ENCODE measurements at regions not wholly inside any gene's neighbourhood (a gene's known extent, or its start where the extent isn't known, plus 50 kb on each side); places are given as distances from the start of the nearest gene placed in this dataset.

DNA sequence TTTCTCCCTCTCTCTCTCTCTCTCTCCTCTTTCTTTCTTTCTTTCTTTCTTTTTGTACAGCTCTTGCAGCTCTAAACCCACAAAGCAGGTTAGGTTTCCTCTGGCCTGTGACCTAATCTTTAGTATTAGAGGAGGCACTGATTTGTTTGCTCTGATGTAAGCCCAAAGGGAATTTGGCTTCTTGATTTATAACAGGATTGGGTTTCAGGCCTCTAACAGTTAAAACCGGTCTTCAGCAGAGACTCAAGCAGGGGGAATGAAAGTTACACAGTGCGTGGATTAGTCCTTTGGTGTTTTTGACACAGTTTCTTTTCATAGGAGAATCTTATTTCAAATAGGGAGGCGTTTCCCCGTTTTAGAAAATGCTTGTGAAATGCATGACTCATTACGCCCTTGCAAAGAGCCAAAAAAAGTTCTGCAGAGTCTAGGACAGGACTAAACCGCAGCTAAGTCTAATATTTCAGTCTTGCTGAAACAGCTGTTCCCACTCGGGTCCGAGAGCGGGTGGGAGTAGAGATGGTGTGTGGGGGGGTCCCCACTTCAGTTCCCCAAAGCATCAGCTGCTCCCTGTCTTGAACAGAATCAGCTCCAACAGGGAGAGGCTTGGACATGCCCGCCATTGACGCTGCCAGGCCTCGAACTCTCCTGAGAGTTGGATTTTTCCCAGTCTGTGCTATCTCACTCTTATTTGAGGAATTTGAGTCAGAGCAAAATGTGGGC, 296.5 kb upstream of the PITRM1 start:
- Histone ChIP-seq H3K9ac (ENCODE audit: low read depth, low read length) (peak overlapping the region; percentile 29), H3K4ac (ENCODE audit: low read depth, low read length) (peak overlapping the region; percentile 94), H2AK9ac (replicated peaks; ENCODE audit: low read depth, low read length, poor library complexity) (peak overlapping the region; percentile 81), H3K9me1 (ENCODE audit: insufficient read depth, low read length) (peaks cover 22% of the 10 kb centered on the region), H4K5ac (ENCODE audit: low read depth, low read length) (peak overlapping the region; percentile 53), H3K4me1 (ENCODE audit: control insufficient read depth, insufficient read depth, low read length) (peaks cover 25% of the 10 kb centered on the region), H2BK120ac (ENCODE audit: low read depth, low read length) (peak overlapping the region; percentile 98), H3K27ac (ENCODE audit: insufficient read depth, low read length) (peak overlapping the region; percentile 89), H2BK20ac (ENCODE audit: low read depth, low read length) (peak overlapping the region; percentile 99), H2AFZ (replicated peaks; ENCODE audit: low read length, poor library complexity) (peak overlapping the region; percentile 75), H3K14ac (replicated peaks; ENCODE audit: low read depth, low read length) (peak overlapping the region; percentile 92), H4K91ac (ENCODE audit: insufficient read depth, low read depth, low read length) (peak overlapping the region; percentile 88), H2AK5ac (ENCODE audit: low read depth, low read length) (peak overlapping the region; percentile 95), H3K9me3 (ENCODE audit: control insufficient read depth, insufficient read depth, low read length) (no peaks in the 10 kb centered on the region), H3K4me2 (ENCODE audit: low read depth, low read length) (peak overlapping the region; percentile 53), H3K36me3 (ENCODE audit: control insufficient read depth, insufficient read depth, low read length) (no peaks in the 10 kb centered on the region), H4K20me1 (ENCODE audit: insufficient read depth, low read length) (peaks cover 3% of the 10 kb centered on the region), H3K23ac (ENCODE audit: low read depth, low read length) (peak overlapping the region; percentile 94), H3K27me3 (ENCODE audit: control insufficient read depth, insufficient read depth, low read length) (no peaks in the 10 kb centered on the region), H3K4me3 (ENCODE audit: insufficient read depth, low read depth, low read length) (no peak overlapping the region), H3K18ac (ENCODE audit: low read depth, low read length) (peak overlapping the region; percentile 70), H2BK5ac (ENCODE audit: low read depth, low read length, poor library complexity, severe bottlenecking) (peak overlapping the region; percentile 97), H3K56ac (ENCODE audit: extremely low read depth, insufficient read depth, low read length) (peak overlapping the region; percentile 49), H4K8ac (ENCODE audit: low read depth in 2 of 2, low read length in 2 of 2) (peak overlapping the region; percentile 62 to 67), H3K79me1 (ENCODE audit: low read depth in 1 of 2, low read length in 2 of 2) (peaks cover 0 to 11% of the 10 kb centered on the region in 2 experiments; a peak in 2 of 4 replicates), H2BK15ac (ENCODE audit: low read depth, low read length) (peak overlapping the region; percentile 52; the same call in 2 of the 3 replicates)
- no TSS peak for BruUV-seq (replicated peaks)
- dilution Hi-C loops (cut with HindIII; ENCODE audit: low sequenced_read_pairs, unreplicated experiment) (no loop called here), in situ Hi-C loops (cut with MboI; ENCODE audit: low sequenced_read_pairs) (loop anchor here (10.0 kb wide), 2 partner anchors 156 to 306 kb away; no protein-coding TSS in a partner anchor), intact Hi-C loops (cut with micrococcal nuclease) (loop anchor here (1.0 to 10.0 kb wide), 11 partner anchors 16 to 1186 kb away; no protein-coding TSS in a partner anchor)
- peak; percentile 96 for DNase-seq
- peak; percentile 67 for ATAC-seq (ENCODE audit: low read depth)
- 0% methylated on average over 4 of the region's 12 CpGs; no CpG with 5 or more reads in 1 of the 2 experiments for WGBS, 2 experiments (ENCODE audit: extremely low coverage in 2 of 2, insufficient read length in 1 of 2)
- ChIA-PET CTCF (interaction anchor here (0.6 kb wide), 3 partner anchors 30 to 1201 kb away, joined by 3 to 5 read pairs (median 4); no protein-coding TSS in a partner anchor), POLR2A (ENCODE audit: unreplicated experiment) (interaction anchor here (0.8 kb wide), 1 partner anchor 221 kb away, joined by 3 read pairs; no protein-coding TSS in a partner anchor)
- TF ChIP-seq, protein P1, sequence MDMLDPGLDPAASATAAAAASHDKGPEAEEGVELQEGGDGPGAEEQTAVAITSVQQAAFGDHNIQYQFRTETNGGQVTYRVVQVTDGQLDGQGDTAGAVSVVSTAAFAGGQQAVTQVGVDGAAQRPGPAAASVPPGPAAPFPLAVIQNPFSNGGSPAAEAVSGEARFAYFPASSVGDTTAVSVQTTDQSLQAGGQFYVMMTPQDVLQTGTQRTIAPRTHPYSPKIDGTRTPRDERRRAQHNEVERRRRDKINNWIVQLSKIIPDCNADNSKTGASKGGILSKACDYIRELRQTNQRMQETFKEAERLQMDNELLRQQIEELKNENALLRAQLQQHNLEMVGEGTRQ (IDR thresholded peaks at IDR 0.05; ENCODE audit: low read depth, low read length) = no peak
- TF ChIP-seq MAFK (IDR thresholded peaks at IDR 0.05; ENCODE audit: low read depth, low read length) = peak; percentile 45
- no peak for TF ChIP-seq SMC3 (IDR thresholded peaks at IDR 0.05; ENCODE audit: low read depth, low read length)
- TF ChIP-seq, protein P2, sequence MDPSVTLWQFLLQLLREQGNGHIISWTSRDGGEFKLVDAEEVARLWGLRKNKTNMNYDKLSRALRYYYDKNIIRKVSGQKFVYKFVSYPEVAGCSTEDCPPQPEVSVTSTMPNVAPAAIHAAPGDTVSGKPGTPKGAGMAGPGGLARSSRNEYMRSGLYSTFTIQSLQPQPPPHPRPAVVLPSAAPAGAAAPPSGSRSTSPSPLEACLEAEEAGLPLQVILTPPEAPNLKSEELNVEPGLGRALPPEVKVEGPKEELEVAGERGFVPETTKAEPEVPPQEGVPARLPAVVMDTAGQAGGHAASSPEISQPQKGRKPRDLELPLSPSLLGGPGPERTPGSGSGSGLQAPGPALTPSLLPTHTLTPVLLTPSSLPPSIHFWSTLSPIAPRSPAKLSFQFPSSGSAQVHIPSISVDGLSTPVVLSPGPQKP (IDR thresholded peaks at IDR 0.05; ENCODE audit: borderline replicate concordance, low read depth, low read length) = no peak
- TF ChIP-seq FOS (IDR thresholded peaks at IDR 0.05; ENCODE audit: low read depth, low read length) = peak; percentile 89
- TF ChIP-seq BHLHE40 (IDR thresholded peaks at IDR 0.05; ENCODE audit: low read depth, low read length) = no peak
- TF ChIP-seq NFE2L2 (IDR thresholded peaks at IDR 0.05; ENCODE audit: low read depth, low read length) = no peak; the same call in 1 of the 2 replicates
- TF ChIP-seq POLR2A (IDR thresholded peaks at IDR 0.05; ENCODE audit: low read depth, low read length) = 0 out of 2 replicates have a peak, but pooled peaks have one; percentile 44
- TF ChIP-seq CEBPB (IDR thresholded peaks at IDR 0.05; ENCODE audit: low read depth, low read length) = peak; percentile 88
- no peak for TF ChIP-seq MXI1 (IDR thresholded peaks at IDR 0.05; ENCODE audit: borderline replicate concordance, low read depth, low read length)
- TF ChIP-seq, protein P3, sequence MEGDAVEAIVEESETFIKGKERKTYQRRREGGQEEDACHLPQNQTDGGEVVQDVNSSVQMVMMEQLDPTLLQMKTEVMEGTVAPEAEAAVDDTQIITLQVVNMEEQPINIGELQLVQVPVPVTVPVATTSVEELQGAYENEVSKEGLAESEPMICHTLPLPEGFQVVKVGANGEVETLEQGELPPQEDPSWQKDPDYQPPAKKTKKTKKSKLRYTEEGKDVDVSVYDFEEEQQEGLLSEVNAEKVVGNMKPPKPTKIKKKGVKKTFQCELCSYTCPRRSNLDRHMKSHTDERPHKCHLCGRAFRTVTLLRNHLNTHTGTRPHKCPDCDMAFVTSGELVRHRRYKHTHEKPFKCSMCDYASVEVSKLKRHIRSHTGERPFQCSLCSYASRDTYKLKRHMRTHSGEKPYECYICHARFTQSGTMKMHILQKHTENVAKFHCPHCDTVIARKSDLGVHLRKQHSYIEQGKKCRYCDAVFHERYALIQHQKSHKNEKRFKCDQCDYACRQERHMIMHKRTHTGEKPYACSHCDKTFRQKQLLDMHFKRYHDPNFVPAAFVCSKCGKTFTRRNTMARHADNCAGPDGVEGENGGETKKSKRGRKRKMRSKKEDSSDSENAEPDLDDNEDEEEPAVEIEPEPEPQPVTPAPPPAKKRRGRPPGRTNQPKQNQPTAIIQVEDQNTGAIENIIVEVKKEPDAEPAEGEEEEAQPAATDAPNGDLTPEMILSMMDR (conservative IDR thresholded peaks at IDR 0.05; ENCODE audit: low read depth, low read length) = no peak
- TF ChIP-seq MAZ (IDR thresholded peaks at IDR 0.05; ENCODE audit: borderline replicate concordance, low read depth, low read length) = no peak
- TF ChIP-seq RAD21 (IDR thresholded peaks at IDR 0.05; ENCODE audit: low read length) = 0 out of 2 replicates have a peak, but pooled peaks have one; percentile 18
- TF ChIP-seq CHD1 (IDR thresholded peaks at IDR 0.05; ENCODE audit: low read depth, low read length) = no peak
